GM06990 (cell line): ENCODE measurements at regions not wholly inside any gene's neighbourhood (a gene's known extent, or its start where the extent isn't known, plus 50 kb on each side); places are given as distances from the start of the nearest gene placed in this dataset.

ENCODE experiments used
- DNase-seq: peaks from one replicate; pipeline ENCODE4 v3.0.0-alpha.2; 2011; ENCODE audit not compliant: insufficient read length; ENCODE audit errors: extremely low read depth
- H3K27me3 ChIP-seq: replicated peaks from 2 replicates; pipeline ENCODE4 v1.6.0; 2011; ENCODE audit warnings: low read length; ENCODE audit not compliant: control insufficient read depth, insufficient read depth
- H3K36me3 ChIP-seq: 2 replicates; pipeline ENCODE4 v1.5.1; 2011; ENCODE audit warnings: low read length; ENCODE audit not compliant: control insufficient read depth, insufficient read depth
- H3K4me3 ChIP-seq: replicated peaks from 2 replicates; pipeline ENCODE4 v1.5.1; 2011; ENCODE audit warnings: low read depth, mild to moderate bottlenecking, control low read depth, low read length
- TF ChIP-seq, protein P1 (sequence below): IDR thresholded peaks from 2 replicates; pipeline ENCODE4 v1.5.1; 2011; ENCODE audit warnings: low read length, control low read depth, mild to moderate bottlenecking, inconsistent platforms; ENCODE audit not compliant: insufficient read depth, poor library complexity, severe bottlenecking

DNA sequence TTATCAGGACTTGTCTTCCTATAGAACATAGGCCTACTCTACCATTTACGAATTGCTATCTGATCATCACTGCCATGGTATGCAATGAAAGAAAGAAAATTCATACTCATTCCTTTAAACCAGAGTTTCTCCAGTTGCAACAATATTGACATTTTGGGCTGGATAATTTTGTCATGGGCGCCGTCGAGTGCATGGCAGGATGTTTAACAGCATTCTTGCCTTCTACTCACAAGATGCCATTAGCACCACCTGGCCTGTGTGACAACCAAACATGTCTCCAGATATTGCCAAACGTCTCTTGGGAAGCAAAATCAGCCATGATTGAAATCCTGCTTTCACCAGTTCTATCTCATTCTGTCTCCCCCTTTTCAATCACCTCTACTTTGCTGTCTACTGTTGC is 63.6 kb upstream of the ARHGAP24 start:
- TF ChIP-seq, protein P1, sequence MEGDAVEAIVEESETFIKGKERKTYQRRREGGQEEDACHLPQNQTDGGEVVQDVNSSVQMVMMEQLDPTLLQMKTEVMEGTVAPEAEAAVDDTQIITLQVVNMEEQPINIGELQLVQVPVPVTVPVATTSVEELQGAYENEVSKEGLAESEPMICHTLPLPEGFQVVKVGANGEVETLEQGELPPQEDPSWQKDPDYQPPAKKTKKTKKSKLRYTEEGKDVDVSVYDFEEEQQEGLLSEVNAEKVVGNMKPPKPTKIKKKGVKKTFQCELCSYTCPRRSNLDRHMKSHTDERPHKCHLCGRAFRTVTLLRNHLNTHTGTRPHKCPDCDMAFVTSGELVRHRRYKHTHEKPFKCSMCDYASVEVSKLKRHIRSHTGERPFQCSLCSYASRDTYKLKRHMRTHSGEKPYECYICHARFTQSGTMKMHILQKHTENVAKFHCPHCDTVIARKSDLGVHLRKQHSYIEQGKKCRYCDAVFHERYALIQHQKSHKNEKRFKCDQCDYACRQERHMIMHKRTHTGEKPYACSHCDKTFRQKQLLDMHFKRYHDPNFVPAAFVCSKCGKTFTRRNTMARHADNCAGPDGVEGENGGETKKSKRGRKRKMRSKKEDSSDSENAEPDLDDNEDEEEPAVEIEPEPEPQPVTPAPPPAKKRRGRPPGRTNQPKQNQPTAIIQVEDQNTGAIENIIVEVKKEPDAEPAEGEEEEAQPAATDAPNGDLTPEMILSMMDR = no peak
- H3K36me3 ChIP-seq = no peaks in the 10 kb centered on the region
- no peak overlapping the region for H3K4me3 ChIP-seq
- DNase-seq = no peak
- no peaks in the 10 kb centered on the region for H3K27me3 ChIP-seq

DNA sequence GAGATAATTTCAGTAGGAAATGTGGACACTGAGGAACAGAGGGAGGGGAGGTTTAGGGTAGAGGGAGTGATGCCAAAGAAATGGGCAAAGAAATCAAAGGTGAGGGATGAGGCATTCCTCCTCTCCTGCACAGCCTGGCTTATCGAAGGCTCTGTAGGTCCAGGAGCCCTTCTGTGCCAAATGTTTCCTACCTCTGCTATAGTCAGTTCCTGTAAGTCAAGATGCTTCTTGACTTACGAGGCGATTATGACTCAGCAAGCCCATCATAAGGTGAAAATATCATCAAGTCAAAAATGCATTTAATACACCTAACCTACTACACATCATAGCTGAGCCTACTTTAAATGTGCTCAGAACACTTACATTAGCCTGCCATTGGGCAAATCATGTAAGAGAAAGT is 60.0 kb upstream of the ARHGAP24 start:
- TF ChIP-seq, protein P1 = no peak
- no peaks in the 10 kb centered on the region for H3K27me3 ChIP-seq
- no peaks in the 10 kb centered on the region for H3K36me3 ChIP-seq

DNA sequence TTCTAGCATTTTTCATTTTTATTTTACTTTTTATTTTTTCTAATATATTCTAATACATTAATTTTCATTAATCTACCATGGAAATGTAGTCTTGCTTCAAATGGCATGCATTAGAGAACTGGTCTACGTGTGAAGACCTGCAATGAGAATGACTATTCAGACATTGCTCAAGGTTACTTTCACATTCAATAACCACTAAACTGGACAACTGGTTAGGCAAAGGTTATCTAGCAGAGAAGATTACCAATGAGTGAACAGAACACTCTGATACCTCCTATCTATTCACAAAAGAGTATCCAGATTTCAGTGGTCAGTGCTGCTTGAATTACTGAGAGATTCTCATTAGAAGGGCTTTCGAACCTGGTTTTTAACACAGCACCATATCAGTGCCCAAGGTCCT is 58.9 kb upstream of the ARHGAP24 start:
- Histone ChIP-seq H3K27me3 (no peaks in the 10 kb centered on the region), H3K36me3 (no peaks in the 10 kb centered on the region), H3K4me3 (no peak overlapping the region)
- no peak for DNase-seq
- TF ChIP-seq, protein P1 = no peak

More for the DNA sequence above, 60.0 kb upstream of the ARHGAP24 start:
- H3K4me3 ChIP-seq = no peak overlapping the region
- no peak for DNase-seq

DNA sequence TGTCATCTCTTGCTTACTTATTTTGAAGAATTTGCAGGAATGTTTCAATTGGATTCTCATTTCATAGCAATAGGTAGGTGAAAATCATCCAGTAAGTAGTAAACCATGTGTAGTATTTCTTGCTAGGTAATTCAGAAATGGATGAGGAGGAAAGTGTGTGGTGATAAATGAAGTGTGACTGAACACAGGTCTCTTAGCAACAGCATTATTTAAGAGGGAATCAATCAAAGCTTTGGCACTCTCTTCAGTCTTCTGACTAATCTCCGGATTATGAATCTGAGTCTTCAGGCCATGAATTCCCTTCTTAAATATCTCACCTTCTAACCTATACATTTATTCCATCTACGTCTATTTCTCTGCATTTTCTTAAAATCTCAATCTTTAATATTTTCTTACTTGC is 55.8 kb upstream of the ARHGAP24 start:
- DNase-seq = peak; percentile 31
- H3K36me3 ChIP-seq = no peaks in the 10 kb centered on the region
- H3K4me3 ChIP-seq = no peak overlapping the region
- TF ChIP-seq, protein P1 = no peak
- H3K27me3 ChIP-seq = no peaks in the 10 kb centered on the region

DNA sequence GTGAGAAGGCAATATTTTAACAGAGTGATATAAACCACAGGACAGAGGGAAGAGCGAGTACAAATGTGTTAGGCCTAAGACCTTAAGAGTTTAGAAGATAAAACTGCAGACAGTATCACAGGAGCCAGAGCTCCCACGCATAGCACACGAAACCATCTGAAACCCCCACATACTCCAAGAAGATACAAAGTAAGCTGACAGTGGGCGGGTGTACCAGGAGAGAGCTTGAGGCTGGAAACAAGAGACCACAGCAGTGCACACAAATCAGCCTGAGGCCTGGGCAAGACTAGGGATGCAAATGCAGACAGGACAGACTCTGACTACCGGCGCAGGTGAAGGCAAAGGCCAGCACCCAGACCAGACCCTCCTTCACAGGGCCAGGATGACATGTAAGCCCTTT is 54.1 kb upstream of the ARHGAP24 start:
- Histone ChIP-seq H3K27me3 (no peaks in the 10 kb centered on the region), H3K36me3 (no peaks in the 10 kb centered on the region), H3K4me3 (no peak overlapping the region)
- no peak for DNase-seq
- TF ChIP-seq, protein P1 = no peak

DNA sequence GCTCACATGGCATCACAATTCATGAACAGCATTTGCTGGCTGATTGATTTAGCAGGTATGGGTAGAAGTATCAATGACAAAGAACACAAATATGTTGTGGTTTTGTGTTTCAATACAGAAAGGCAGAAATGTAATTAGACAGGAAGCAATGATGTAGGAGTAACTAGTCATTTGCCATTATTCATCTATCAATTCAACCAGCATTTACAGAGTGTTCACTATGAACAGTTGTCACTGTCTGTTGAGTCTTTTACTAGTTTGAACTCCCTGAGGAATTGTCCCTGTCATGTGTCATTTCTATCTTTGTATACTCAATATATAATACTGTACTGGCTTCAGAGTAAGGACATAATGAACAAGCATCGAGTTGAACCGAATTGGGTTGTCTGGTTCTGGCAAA is 51.5 kb upstream of the ARHGAP24 start:
- Histone ChIP-seq H3K4me3 (no peak overlapping the region), H3K27me3 (no peaks in the 10 kb centered on the region), H3K36me3 (no peaks in the 10 kb centered on the region)
- no peak for DNase-seq
- TF ChIP-seq, protein P1 = no peak
